NCI-H82 (cell line): ENCODE measurements at regions not wholly inside any gene's neighbourhood (a gene's known extent, or its start where the extent isn't known, plus 50 kb on each side); places are given as distances from the start of the nearest gene placed in this dataset.
"Not testable (repeated sequence)": the region's sequence is repeated elsewhere in the genome, so short reads cannot be mapped to it uniquely, and the experiment has no call there.

Experiments used
- DNase-seq: peaks from one replicate; lab custom pipeline; 2025; lab: John Stamatoyannopoulos, UW

- DNase-seq: no peak
Observed at GRCh38 chr13:99737481-99738245, 233.9 kb downstream of the ZIC5 start.

GRCh38 chr13:99736541-99736940 is 235.0 kb downstream of the ZIC5 start:
- no peak for DNase-seq

- no peak for DNase-seq
Observed at GRCh38 chr13:99734013-99734693, 232.9 kb downstream of the TM9SF2 start.

DNA sequence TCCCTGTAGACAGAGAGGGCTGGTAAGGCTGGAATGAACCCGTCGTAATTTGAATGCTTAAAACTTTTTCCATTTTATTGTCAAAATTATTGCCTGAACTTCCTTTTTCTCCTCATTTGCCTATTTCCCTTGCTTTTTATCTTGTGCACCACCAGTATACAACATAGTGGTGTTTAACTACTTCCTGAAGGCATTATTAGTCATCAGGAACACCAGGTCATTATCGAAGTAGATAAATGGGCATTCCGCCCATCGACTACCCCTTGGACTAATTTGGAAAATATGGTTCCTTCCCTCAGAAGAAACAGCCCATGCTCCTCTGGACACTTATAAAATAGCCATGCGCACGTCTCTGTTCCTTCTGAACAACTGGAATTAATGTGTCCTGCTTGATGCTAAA is 232.1 kb downstream of the TM9SF2 start:
- no peak for DNase-seq

DNA sequence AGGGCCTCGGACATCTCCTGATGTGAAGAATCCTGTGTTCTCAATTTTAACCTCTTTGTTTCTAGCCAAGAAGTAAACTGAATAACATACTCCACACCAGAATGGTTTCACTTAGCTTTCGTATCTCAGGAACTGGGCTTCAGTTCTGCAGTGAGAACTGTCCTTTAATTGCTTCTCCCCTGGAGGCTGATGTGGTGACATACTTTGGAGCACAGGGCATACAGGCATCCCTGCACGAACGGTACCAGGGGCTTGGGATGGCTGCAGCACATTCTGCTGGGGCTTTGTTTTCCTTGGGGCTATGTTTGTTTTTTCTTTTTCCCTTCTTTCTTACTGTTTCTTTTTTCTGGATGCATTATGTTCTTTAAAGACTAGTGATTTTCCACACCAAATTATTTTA is 230.5 kb downstream of the TM9SF2 start:
- DNase-seq: no peak

DNA sequence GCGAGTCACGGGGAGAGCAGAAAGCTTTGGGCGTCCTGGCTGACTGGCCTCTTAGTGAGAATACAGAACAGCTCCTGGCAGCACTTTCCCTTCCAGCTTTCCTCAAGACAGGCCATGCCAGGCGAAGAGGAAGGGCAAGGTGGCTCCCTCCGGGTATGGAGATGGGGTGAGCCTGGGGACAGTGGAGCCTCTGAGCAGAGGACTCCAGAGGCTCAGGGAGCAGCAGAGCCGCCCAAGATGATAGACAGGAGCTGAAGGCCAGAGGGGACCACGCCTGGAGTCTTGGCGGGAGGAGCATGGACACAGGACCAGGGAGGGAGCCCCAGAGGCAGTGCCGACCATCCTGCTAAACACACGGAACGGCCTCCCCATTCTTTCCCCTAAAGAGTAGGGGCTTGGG is 229.1 kb downstream of the TM9SF2 start:
- DNase-seq: no peak

GRCh38 chr13:99729745-99730144 is 228.5 kb downstream of the TM9SF2 start:
- DNase-seq: no peak

GRCh38 chr13:99727651-99728050 is 226.4 kb downstream of the TM9SF2 start:
- DNase-seq: not testable (repeated sequence)

GRCh38 chr13:99726282-99726894 is 225.1 kb downstream of the TM9SF2 start:
- DNase-seq: no peak

DNA sequence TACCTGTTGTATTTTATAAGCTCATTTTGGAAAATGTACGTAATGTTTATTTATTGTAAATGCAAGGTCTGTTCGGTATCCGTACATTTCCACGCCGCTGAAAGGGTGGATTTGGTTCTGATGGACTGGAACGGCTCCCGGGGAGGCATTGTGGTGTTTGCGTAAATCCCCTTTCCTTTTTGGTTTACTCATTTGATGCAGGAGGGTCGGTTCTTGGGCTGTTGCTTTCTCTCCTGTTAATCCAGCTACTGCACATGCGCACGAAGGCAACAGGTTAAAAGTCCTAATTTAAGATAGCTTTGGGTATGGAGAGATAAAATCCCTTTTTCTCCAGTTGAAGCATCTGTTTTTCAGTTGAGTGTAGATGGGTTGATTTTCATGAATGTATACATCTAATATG is 224.4 kb downstream of the TM9SF2 start:
- no peak for DNase-seq

GRCh38 chr13:99724633-99725517 is 223.6 kb downstream of the TM9SF2 start:
- DNase-seq: no peak

- no peak for DNase-seq
Observed at GRCh38 chr13:99723878-99724277, 222.6 kb downstream of the TM9SF2 start.

DNA sequence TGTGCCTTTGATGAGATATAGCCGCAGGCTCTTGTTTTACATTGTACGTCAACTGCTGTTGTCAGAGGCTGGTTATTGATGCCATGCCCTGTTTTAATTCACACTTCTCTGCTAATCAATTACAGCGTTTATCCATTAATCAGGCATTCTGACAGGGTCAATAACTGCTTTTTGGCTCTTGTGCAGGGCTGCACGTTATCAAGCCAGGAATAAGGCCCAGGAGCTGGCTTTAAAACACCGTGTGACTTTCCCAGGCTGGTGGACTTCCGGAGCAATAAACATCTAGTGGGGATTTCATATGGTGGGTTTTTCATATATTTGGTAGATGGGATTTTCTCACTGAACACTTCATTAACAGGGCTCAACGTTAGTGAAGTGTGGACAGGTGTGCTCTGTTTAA is 221.7 kb downstream of the TM9SF2 start:
- no peak for DNase-seq

- DNase-seq: no peak
Observed at GRCh38 chr13:99722338-99722818, 221.1 kb downstream of the TM9SF2 start.

DNA sequence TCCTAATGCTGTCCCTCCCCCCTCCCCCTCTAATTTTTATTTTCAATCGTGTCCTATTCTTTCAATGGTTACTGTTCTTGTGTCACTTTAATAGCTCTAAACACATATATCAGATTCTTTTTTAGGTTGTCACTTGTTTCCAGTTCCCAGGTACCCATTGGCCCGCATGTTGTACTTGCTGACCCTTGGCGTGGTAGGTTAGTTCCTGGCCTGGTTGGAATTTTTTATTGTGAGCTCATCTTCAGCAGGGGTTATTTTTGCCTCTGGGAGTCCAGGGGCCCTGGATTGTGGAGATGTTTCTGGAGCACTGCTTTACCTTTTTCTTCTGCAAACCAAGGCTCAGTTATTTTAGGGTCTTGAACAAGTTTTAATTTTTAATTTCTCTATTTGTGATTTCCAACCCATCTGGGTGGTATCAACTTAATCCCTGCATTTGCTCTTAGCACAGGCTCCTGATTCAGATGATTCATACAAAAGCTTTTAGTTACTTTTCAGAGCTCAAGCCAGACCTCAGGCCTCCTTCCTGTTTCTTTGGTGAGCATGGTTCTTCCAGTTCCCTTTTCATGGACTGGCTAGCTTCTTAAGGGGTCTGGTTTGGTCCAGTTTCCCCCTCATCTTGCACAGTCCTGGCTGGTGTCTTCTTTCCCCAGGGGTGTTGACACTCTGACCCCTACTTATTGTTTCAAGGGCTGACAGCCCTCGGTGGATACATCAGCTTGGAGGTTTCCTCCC is 220.5 kb downstream of the TM9SF2 start:
- no peak for DNase-seq

DNA sequence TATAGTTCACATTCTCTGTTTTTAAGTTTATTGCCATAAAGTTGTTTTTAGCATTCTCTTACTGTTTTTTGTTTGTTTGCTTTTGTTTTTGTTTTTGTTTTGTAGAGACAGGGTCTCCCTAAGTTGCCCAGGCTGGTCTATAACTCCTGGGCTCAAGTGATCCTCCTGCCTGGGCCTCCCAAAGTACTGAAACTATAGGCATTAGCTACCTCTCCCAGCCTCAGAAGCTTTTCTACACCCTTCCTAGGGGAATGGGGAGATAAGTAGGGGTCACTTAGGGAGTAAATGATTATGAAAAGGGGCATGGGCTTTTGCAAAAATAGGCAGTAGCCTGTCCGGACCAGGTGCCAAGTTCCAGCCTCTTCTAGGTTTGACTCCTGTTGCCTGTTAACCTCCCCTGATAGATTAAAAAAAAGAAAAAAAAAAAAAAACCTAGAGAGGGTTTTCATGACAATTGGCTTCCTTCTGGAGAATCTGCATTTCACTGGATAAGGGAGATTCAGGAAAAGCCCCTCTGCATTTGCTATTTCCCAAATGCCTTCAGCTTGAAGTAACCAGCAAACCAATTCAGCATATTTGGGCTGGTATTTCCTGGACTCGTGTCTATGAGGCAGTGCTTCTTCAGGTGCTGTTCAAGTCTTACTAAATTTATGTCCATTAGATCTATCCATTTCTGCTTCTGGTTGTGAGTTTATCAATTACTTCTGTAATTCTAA is 216.8 kb downstream of the TM9SF2 start:
- DNase-seq: no peak

DNA sequence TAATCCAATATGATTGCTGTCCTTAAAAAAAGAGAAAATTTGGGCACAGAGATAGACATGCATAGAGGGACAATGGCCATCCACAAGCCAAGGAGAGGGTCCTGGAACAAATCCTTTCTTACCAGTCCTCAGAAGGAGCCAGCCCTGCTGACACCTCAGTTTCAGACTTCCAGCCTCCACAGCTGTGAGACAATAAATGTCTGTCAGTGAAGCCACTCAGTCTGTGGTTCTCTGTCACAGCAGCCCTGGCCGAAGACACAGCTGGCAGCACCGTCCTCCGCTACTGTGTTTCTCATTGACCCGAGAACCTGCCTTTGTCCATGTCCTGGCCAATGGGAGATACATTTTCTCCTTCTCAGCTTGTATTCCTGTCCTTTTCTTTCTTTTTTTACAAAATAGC is 207.9 kb downstream of the TM9SF2 start:
- DNase-seq: no peak

- DNase-seq: no peak
Observed at GRCh38 chr13:99704390-99704789, 203.1 kb downstream of the TM9SF2 start.

DNA sequence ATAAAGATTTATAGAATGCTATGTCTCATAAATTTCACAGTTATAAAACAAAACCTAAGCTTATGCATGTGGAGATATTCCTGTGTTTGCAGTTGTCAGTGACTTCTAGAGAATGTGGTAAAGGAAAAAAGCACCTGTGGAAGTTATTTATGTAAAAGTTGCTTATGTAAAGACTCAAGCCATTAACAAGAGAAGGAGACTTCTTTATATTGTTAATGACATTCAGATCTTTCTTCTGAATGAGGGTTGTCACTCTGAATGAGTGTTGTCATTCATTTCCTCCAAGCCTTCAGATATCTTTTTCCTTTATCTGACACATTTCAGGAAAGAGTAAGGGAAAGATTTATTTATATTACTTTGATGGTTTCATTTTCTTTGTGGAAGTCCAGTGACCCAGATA is 202.6 kb downstream of the TM9SF2 start:
- DNase-seq: no peak

DNA sequence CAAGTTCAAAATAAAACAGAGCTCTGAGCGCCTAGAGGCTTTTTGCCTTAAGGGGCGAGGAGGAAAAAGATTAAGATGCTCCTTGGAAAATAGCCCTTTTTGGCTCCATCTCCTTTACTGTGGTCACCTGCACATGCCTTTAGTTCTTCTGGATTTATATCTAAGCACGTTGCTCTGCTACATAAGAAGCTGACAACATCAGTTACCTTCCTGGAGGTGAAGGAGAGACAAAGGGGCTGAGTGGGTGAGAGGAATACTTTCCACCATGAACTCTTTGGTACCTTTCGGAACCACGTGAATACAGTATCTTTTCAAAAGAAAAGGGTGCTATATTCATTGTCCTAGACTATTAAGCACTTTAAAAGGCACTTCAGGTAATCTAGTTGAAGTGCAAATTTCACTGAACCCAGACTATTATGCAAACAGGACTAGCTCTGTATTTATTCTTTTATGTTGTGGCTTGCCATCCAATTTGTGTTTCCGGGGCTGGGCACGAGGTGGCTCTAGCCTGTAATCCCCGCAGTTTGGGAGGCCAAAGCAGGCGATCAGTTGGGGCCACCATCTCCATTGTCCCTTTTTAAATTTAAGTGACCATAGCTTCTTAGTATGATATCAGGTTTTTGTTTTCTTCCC is 201.5 kb downstream of the TM9SF2 start:
- DNase-seq: no peak
